Mesendoderm (in vitro differentiated cells): ENCODE measurements at regions not wholly inside any gene's neighbourhood (a gene's known extent, or its start where the extent isn't known, plus 50 kb on each side); places are given as distances from the start of the nearest gene placed in this dataset.
A peak's percentile ranks its signal among the peaks of the same experiment; 100 is the strongest.

Source experiments
- DNase-seq: peaks from one replicate; pipeline ENCODE4 v3.0.0; 2013
- H2AK5ac ChIP-seq: 2 replicates; pipeline ENCODE4 v1.6.1; 2013; ENCODE audit warnings: low read length, inconsistent platforms
- H2BK120ac ChIP-seq: 2 replicates; pipeline ENCODE4 v1.6.1; 2013; ENCODE audit warnings: low read depth, mild to moderate bottlenecking, low read length, moderate library complexity, mixed read lengths
- H2BK15ac ChIP-seq: replicated peaks from 2 replicates; pipeline ENCODE4 v1.6.1; 2013; ENCODE audit warnings: low read depth, mild to moderate bottlenecking, moderate library complexity
- H2BK5ac ChIP-seq: 2 replicates; pipeline ENCODE4 v1.6.1; 2013; ENCODE audit warnings: low read length, inconsistent platforms
- H3K18ac ChIP-seq: 2 replicates; pipeline ENCODE4 v1.6.1; 2013; ENCODE audit warnings: mild to moderate bottlenecking, low read length, mixed read lengths
- H3K23ac ChIP-seq: one replicate; pipeline ENCODE4 v1.6.1; 2013; ENCODE audit warnings: low read length
- H3K27ac ChIP-seq: 2 replicates; pipeline ENCODE4 v1.5.1; 2013; ENCODE audit warnings: low read depth, mild to moderate bottlenecking, inconsistent platforms, low read length, moderate library complexity
- H3K27me3 ChIP-seq: 2 replicates; pipeline ENCODE4 v1.6.1; 2013; ENCODE audit warnings: low read length, control low read depth, mild to moderate bottlenecking, inconsistent platforms; ENCODE audit not compliant: insufficient read depth, poor library complexity
- H3K36me3 ChIP-seq: 2 replicates; pipeline ENCODE4 v1.6.1; 2013; ENCODE audit warnings: low read length, inconsistent platforms; ENCODE audit not compliant: control insufficient read depth, insufficient read depth
- H3K4ac ChIP-seq: one replicate; pipeline ENCODE4 v1.6.1; 2013; ENCODE audit warnings: low read depth, mild to moderate bottlenecking, low read length, moderate library complexity
- H3K4me1 ChIP-seq: 2 replicates; pipeline ENCODE4 v1.6.1; 2013; ENCODE audit warnings: low read depth, low read length, inconsistent platforms; ENCODE audit not compliant: control insufficient read depth
- H3K4me2 ChIP-seq: 2 replicates; pipeline ENCODE4 v1.6.1; 2013; ENCODE audit warnings: low read length
- H3K4me3 ChIP-seq: 2 replicates; pipeline ENCODE4 v1.5.1; 2013; ENCODE audit warnings: mild to moderate bottlenecking, low read length
- H3K56ac ChIP-seq: one replicate; pipeline ENCODE4 v1.6.1; 2013; ENCODE audit warnings: low read length
- H3K79me1 ChIP-seq: 2 replicates; pipeline ENCODE4 v1.6.1; 2013; ENCODE audit warnings: low read length, inconsistent platforms
- H3K79me2 ChIP-seq: 2 replicates; pipeline ENCODE4 v1.6.1; 2013; ENCODE audit warnings: mild to moderate bottlenecking, low read length; ENCODE audit not compliant: control insufficient read depth, insufficient read depth
- H3K9ac ChIP-seq: 2 replicates; pipeline ENCODE4 v1.6.1; 2013; ENCODE audit warnings: low read length, inconsistent platforms
- H4K5ac ChIP-seq: one replicate; pipeline ENCODE4 v1.6.1; 2013; ENCODE audit warnings: low read length
- H4K8ac ChIP-seq: one replicate; pipeline ENCODE4 v1.6.1; 2013; ENCODE audit warnings: low read depth, mild to moderate bottlenecking, control low read depth, low read length, moderate library complexity
- WGBS: extraction: QIAGEN DNeasy Blood & Tissue Kit; methylation state at CpG from one replicate; pipeline ENCODE4 v1.1.7; 2013; ENCODE audit warnings: low lambda C conversion rate, missing lambda C conversion rate; ENCODE audit not compliant: insufficient coverage; ENCODE audit errors: extremely low coverage; 5-methylcytosine and 5-hydroxymethylcytosine counted together

GRCh38 chr11:116512841-116513240 lies 259.9 kb downstream of the BUD13 start:
- H3K23ac ChIP-seq, result no peak overlapping the region
- H2BK15ac ChIP-seq, result no peak overlapping the region
- H3K4me1 ChIP-seq, result peaks cover 3% of the 10 kb centered on the region
- H3K27ac ChIP-seq, result no peak overlapping the region
- no peak overlapping the region for H2BK120ac ChIP-seq
- no peak overlapping the region for H2BK5ac ChIP-seq
- H2AK5ac ChIP-seq, result no peak overlapping the region
- H3K36me3 ChIP-seq, result no peaks in the 10 kb centered on the region
- no peak overlapping the region for H3K4me3 ChIP-seq
- H4K8ac ChIP-seq, result no peak overlapping the region
- H3K18ac ChIP-seq, result no peak overlapping the region
- H3K4ac ChIP-seq, result no peak overlapping the region
- H3K56ac ChIP-seq, result no peak overlapping the region
- no peak for DNase-seq
- no peak overlapping the region for H3K4me2 ChIP-seq
- no peaks in the 10 kb centered on the region for H3K27me3 ChIP-seq
- H3K9ac ChIP-seq, result no peak overlapping the region
- no CpG with 5 or more reads among the region's 2 CpGs for WGBS
- no peaks in the 10 kb centered on the region for H3K79me1 ChIP-seq
- H4K5ac ChIP-seq, result no peak overlapping the region
- no peaks in the 10 kb centered on the region for H3K79me2 ChIP-seq

GRCh38 chr11:116511684-116512083 lies 261.1 kb downstream of the BUD13 start:
- WGBS, result no CpG with 5 or more reads among the region's 7 CpGs

GRCh38 chr11:116510886-116511650 lies 261.7 kb downstream of the BUD13 start:
- Histone ChIP-seq H2BK15ac (no peak overlapping the region), H2BK5ac (no peak overlapping the region), H2AK5ac (no peak overlapping the region), H3K27ac (no peak overlapping the region), H3K56ac (peak overlapping the region; percentile 47), H3K4me3 (no peak overlapping the region), H3K36me3 (no peaks in the 10 kb centered on the region), H3K4me2 (no peak overlapping the region), H4K5ac (no peak overlapping the region), H3K4me1 (peaks cover 3% of the 10 kb centered on the region), H4K8ac (no peak overlapping the region), H3K27me3 (no peaks in the 10 kb centered on the region), H3K23ac (no peak overlapping the region), H3K4ac (no peak overlapping the region), H3K79me1 (no peaks in the 10 kb centered on the region), H3K9ac (no peak overlapping the region), H3K79me2 (no peaks in the 10 kb centered on the region), H2BK120ac (no peak overlapping the region), H3K18ac (no peak overlapping the region)
- peak; percentile 42 for DNase-seq
- WGBS, result no CpG with 5 or more reads among the region's 10 CpGs

More at GRCh38 chr11:116511684-116512083, 261.1 kb downstream of the BUD13 start:
- H3K4me3 ChIP-seq, result no peak overlapping the region
- H3K36me3 ChIP-seq, result no peaks in the 10 kb centered on the region
- H4K8ac ChIP-seq, result no peak overlapping the region
- no peaks in the 10 kb centered on the region for H3K79me1 ChIP-seq
- no peak overlapping the region for H3K4me2 ChIP-seq
- no peak overlapping the region for H3K27ac ChIP-seq
- H3K27me3 ChIP-seq, result no peaks in the 10 kb centered on the region
- H3K9ac ChIP-seq, result no peak overlapping the region
- H4K5ac ChIP-seq, result no peak overlapping the region
- no peaks in the 10 kb centered on the region for H3K79me2 ChIP-seq
- H3K56ac ChIP-seq, result no peak overlapping the region
- H2AK5ac ChIP-seq, result no peak overlapping the region
- no peak overlapping the region for H3K4ac ChIP-seq
- peaks cover 3% of the 10 kb centered on the region for H3K4me1 ChIP-seq
- H3K23ac ChIP-seq, result no peak overlapping the region
- H3K18ac ChIP-seq, result no peak overlapping the region
- no peak overlapping the region for H2BK15ac ChIP-seq
- H2BK5ac ChIP-seq, result no peak overlapping the region
- no peak overlapping the region for H2BK120ac ChIP-seq
- DNase-seq, result no peak

GRCh38 chr11:116510166-116510565 lies 262.6 kb downstream of the BUD13 start:
- no peak overlapping the region for H3K4me2 ChIP-seq
- no peak overlapping the region for H3K56ac ChIP-seq
- H3K79me2 ChIP-seq, result no peaks in the 10 kb centered on the region
- no peak overlapping the region for H2AK5ac ChIP-seq
- H4K5ac ChIP-seq, result no peak overlapping the region
- WGBS, result no CpG with 5 or more reads among the region's 4 CpGs
- H3K4me3 ChIP-seq, result no peak overlapping the region
- H3K79me1 ChIP-seq, result no peaks in the 10 kb centered on the region
- no peak overlapping the region for H3K27ac ChIP-seq
- no peak overlapping the region for H4K8ac ChIP-seq
- no peak overlapping the region for H3K18ac ChIP-seq
- H3K23ac ChIP-seq, result no peak overlapping the region
- H3K27me3 ChIP-seq, result no peaks in the 10 kb centered on the region
- no peak overlapping the region for H2BK120ac ChIP-seq
- no peak overlapping the region for H3K9ac ChIP-seq
- H2BK5ac ChIP-seq, result no peak overlapping the region
- no peak overlapping the region for H2BK15ac ChIP-seq
- peaks cover 7% of the 10 kb centered on the region for H3K4me1 ChIP-seq
- H3K4ac ChIP-seq, result no peak overlapping the region
- no peak for DNase-seq
- no peaks in the 10 kb centered on the region for H3K36me3 ChIP-seq

GRCh38 chr11:116509551-116509950 lies 263.2 kb downstream of the BUD13 start:
- DNase-seq, result no peak
- no peaks in the 10 kb centered on the region for H3K27me3 ChIP-seq
- H2BK120ac ChIP-seq, result no peak overlapping the region

More at GRCh38 chr11:116509551-116509950, 263.2 kb downstream of the BUD13 start:
- Histone ChIP-seq H3K9ac (no peak overlapping the region), H2BK5ac (no peak overlapping the region), H3K18ac (no peak overlapping the region), H3K36me3 (no peaks in the 10 kb centered on the region), H2BK15ac (no peak overlapping the region), H3K79me2 (no peaks in the 10 kb centered on the region), H3K27ac (no peak overlapping the region), H3K79me1 (no peaks in the 10 kb centered on the region), H3K4me1 (peaks cover 7% of the 10 kb centered on the region), H4K8ac (no peak overlapping the region), H3K23ac (no peak overlapping the region), H4K5ac (no peak overlapping the region), H2AK5ac (no peak overlapping the region), H3K4me3 (no peak overlapping the region), H3K56ac (no peak overlapping the region), H3K4me2 (no peak overlapping the region), H3K4ac (no peak overlapping the region)
- no CpG with 5 or more reads among the region's 3 CpGs for WGBS
